Erythroblast (primary cell): ENCODE measurements at regions not wholly inside any gene's neighbourhood (a gene's known extent, or its start where the extent isn't known, plus 50 kb on each side); places are given as distances from the start of the nearest gene placed in this dataset.
"Not testable (repeated sequence)": the region's sequence is repeated elsewhere in the genome, so short reads cannot be mapped to it uniquely, and the experiment has no call there.

Source experiments
- GATA1 ChIP-seq: IDR thresholded peaks from 2 replicates; pipeline ENCODE4 v1.6.1; 2011; ENCODE audit warnings: low read depth, mild to moderate bottlenecking, control low read depth, low read length, moderate library complexity
- POLR2A ChIP-seq: IDR thresholded peaks from 2 replicates; pipeline ENCODE4 v1.6.1; 2011; ENCODE audit warnings: mild to moderate bottlenecking, low read length

GRCh38 chr2:130265570-130266247 is 67.5 kb upstream of the TUBA3E start:
- TF ChIP-seq POLR2A, GATA1: not testable (repeated sequence)
